Esophagus squamous epithelium (tissue), 5 donors: ENCODE measurements at regions not wholly inside any gene's neighbourhood (a gene's known extent, or its start where the extent isn't known, plus 50 kb on each side); places are given as distances from the start of the nearest gene placed in this dataset.
"Not testable (repeated sequence)": the region's sequence is repeated elsewhere in the genome, so short reads cannot be mapped to it uniquely, and the experiment has no call there.

Source experiments
- DNase-seq: peaks from one replicate; lab custom pipeline; 2025; lab: John Stamatoyannopoulos, UW
- H3K27ac ChIP-seq, 4 donors: fragments of 200-600 bp; sonication (generic); one replicate each; pipeline ENCODE4 v1.5.1; 2016 to 2019; ENCODE audit warnings: mild to moderate bottlenecking in 1 of 4
- H3K27me3 ChIP-seq, 4 donors: fragments of 200-600 bp; sonication (generic); 1 replicate in 3 of 4; 2 replicates in 1 of 4; pipeline versions ENCODE4 v1.5.1 to v1.6.0; 2017 to 2021; ENCODE audit warnings: antibody characterized with exemption in 1 of 4
- H3K36me3 ChIP-seq, 3 donors: fragments of 200-600 bp; sonication (generic); one replicate each; pipeline ENCODE4 v1.5.1; 2016 to 2019
- H3K4me1 ChIP-seq, 3 donors: fragments of 200-600 bp; sonication (generic); one replicate each; pipeline ENCODE4 v1.5.1; 2017 to 2019
- H3K4me3 ChIP-seq, 4 donors: fragments of 200-600 bp; sonication (generic); 1 replicate in 3 of 4; 2 replicates in 1 of 4; pipeline ENCODE4 v1.5.1; 2016 to 2019; ENCODE audit warnings: mild to moderate bottlenecking in 2 of 4, moderate library complexity in 1 of 4
- H3K9me3 ChIP-seq, 3 donors: fragments of 200-600 bp; sonication (generic); one replicate each; pipeline ENCODE4 v1.5.1; 2016 to 2019
- POLR2A ChIP-seq, 4 donors: fragments of 450-650 bp; IDR thresholded peaks; one replicate each; pipeline ENCODE4 v1.6.1; 2017; ENCODE audit warnings: antibody characterized with exemption in 4 of 4, mild to moderate bottlenecking in 4 of 4, moderate library complexity in 3 of 4
- WGBS, 2 donors: methylation state at CpG; one replicate each; pipeline ENCODE4 v1.1.5; 2018; 5-methylcytosine and 5-hydroxymethylcytosine counted together
- intact Hi-C: fragments of 100-400 bp; cut with DNase I; formaldehyde crosslinking; loops from one replicate; pipeline ENCODE4 v1.15.0; 2022
- TF ChIP-seq, protein P1 (sequence below), 6 experiments: fragments of 450-650 bp in 4 of 6; fragments of 200-600 bp in 2 of 6; sonication (generic) in 2 of 6; IDR thresholded peaks; one replicate each; pipeline ENCODE4 v1.5.1; 2016 to 2019; ENCODE audit warnings: antibody characterized with exemption in 6 of 6, mild to moderate bottlenecking in 4 of 6, moderate library complexity in 4 of 6
- donor health status: DM: yes; HTN: yes; CAD: no.

- Histone ChIP-seq H3K36me3 (no peaks in the 10 kb centered on the region), H3K4me1 (no peaks in the 10 kb centered on the region), H3K27me3 (no peaks in the 10 kb centered on the region), H3K9me3 (no peaks in the 10 kb centered on the region), H3K4me3 (no peak overlapping the region), H3K27ac (no peak overlapping the region)
- no peak for DNase-seq
- intact Hi-C loops: no loop called here
- TF ChIP-seq, protein P1, sequence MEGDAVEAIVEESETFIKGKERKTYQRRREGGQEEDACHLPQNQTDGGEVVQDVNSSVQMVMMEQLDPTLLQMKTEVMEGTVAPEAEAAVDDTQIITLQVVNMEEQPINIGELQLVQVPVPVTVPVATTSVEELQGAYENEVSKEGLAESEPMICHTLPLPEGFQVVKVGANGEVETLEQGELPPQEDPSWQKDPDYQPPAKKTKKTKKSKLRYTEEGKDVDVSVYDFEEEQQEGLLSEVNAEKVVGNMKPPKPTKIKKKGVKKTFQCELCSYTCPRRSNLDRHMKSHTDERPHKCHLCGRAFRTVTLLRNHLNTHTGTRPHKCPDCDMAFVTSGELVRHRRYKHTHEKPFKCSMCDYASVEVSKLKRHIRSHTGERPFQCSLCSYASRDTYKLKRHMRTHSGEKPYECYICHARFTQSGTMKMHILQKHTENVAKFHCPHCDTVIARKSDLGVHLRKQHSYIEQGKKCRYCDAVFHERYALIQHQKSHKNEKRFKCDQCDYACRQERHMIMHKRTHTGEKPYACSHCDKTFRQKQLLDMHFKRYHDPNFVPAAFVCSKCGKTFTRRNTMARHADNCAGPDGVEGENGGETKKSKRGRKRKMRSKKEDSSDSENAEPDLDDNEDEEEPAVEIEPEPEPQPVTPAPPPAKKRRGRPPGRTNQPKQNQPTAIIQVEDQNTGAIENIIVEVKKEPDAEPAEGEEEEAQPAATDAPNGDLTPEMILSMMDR (IDR thresholded peaks at IDR 0.05): no peak
- no peak for TF ChIP-seq POLR2A (IDR thresholded peaks at IDR 0.05)
- 71 to 75% methylated on average over 3 of the region's 3 CpGs for WGBS, 2 donors
Observed at GRCh38 chr3:3302964-3303363, 123.5 kb upstream of the CRBN start.

GRCh38 chr3:3301476-3301875 lies 122.0 kb upstream of the CRBN start:
- H3K27me3 ChIP-seq: no peaks in the 10 kb centered on the region
- intact Hi-C loops: no loop called here
- H3K4me3 ChIP-seq: no peak overlapping the region
- 50 to 63% methylated on average over 1 of the region's 1 CpG for WGBS, 2 donors
- no peaks in the 10 kb centered on the region for H3K9me3 ChIP-seq
- TF ChIP-seq POLR2A (IDR thresholded peaks at IDR 0.05): no peak
- TF ChIP-seq, protein P1 (IDR thresholded peaks at IDR 0.05): no peak
- H3K27ac ChIP-seq: no peak overlapping the region
- no peaks in the 10 kb centered on the region for H3K4me1 ChIP-seq
- no peaks in the 10 kb centered on the region for H3K36me3 ChIP-seq
- DNase-seq: no peak

DNA sequence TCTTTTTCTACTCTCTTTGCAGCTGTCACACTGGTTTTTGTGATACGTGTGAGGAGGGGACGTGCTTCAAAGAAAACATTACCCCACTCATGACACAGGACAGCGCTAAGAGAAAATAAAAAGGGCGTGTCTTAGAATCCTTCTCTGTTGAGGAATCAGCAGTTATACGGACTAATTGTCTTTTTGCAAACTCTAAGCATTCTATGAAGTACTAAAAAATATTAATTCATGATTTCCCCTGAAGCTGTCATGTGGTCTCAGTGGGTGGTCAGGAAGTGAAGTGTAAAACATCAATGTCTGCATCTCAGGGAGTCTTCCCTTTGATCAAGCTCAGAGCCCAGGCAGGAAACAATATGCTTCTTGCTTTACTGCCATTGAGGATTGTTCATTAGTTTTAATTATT lies 117.5 kb upstream of the CRBN start:
- Histone ChIP-seq H3K9me3 (no peaks in the 10 kb centered on the region), H3K4me1 (no peaks in the 10 kb centered on the region), H3K27ac (no peak overlapping the region), H3K36me3 (no peaks in the 10 kb centered on the region), H3K4me3 (no peak overlapping the region), H3K27me3 (no peaks in the 10 kb centered on the region)
- TF ChIP-seq, protein P1 (IDR thresholded peaks at IDR 0.05): no peak
- no peak for TF ChIP-seq POLR2A (IDR thresholded peaks at IDR 0.05)
- intact Hi-C loops: no loop called here
- no peak for DNase-seq
- 44 to 48% methylated on average over 5 of the region's 5 CpGs for WGBS, 2 donors

DNA sequence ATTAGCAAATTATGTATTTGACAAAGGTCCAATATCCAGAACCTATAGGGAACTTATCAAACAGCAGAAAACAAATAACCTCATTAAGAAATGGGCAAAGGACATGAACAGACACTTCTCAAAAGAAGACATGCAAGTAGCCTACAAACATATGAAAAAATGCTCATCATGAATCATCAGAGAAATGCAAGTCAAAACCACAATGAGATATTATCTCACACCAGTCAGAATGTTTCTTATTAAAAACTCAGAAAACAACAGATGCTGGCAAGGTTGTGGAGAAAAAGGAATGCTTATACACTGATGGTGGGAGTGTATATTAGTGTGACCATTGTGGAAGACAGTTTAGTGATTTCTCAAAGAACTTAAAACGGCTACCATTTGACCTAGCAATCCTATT lies 116.1 kb upstream of the CRBN start:
- no peak for TF ChIP-seq POLR2A (IDR thresholded peaks at IDR 0.05)
- TF ChIP-seq, protein P1 (IDR thresholded peaks at IDR 0.05): no peak
- no peak overlapping the region for H3K4me3 ChIP-seq
- intact Hi-C loops: no loop called here
- H3K27ac ChIP-seq: no peak overlapping the region
- no peaks in the 10 kb centered on the region for H3K4me1 ChIP-seq
- no peak for DNase-seq
- 65 to 85% methylated on average over 1 of the region's 1 CpG for WGBS, 2 donors
- H3K27me3 ChIP-seq: no peaks in the 10 kb centered on the region
- H3K36me3 ChIP-seq: no peaks in the 10 kb centered on the region
- no peaks in the 10 kb centered on the region for H3K9me3 ChIP-seq

DNA sequence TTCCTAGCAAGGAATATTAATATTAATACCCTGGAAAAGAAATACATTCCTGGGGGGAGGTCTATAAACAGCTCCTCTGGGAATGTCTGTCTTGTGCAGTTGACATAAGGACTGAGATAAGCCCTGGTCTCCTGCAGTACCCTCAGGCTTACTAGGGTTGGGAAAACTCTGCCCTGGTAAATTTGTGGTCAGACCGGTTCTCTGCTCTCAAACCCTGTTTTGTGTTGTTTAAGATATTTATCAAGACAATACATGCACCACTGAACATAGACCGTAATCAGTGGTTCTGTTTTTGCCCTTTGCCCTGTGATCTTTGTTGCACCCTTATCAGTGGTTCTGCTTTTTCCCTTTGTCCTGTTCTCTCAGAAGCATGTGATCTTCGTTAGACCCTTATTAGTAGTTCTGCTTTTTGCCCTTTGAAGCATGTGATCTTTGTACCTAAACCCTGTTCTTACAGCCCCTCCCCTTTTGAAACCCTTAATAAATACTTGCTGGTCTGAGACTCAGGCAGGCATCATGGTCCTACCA lies 112.3 kb upstream of the CRBN start:
- DNase-seq, H3K9me3 ChIP-seq, H3K27me3 ChIP-seq, H3K27ac ChIP-seq, H3K36me3 ChIP-seq, intact Hi-C loops, H3K4me1 ChIP-seq, H3K4me3 ChIP-seq: not testable (repeated sequence)
- 53 to 60% methylated on average over 3 of the region's 3 CpGs for WGBS, 2 donors

GRCh38 chr3:3288255-3288654 lies 108.8 kb upstream of the CRBN start:
- DNase-seq: no peak
- intact Hi-C loops: no loop called here
- Histone ChIP-seq H3K36me3 (no peaks in the 10 kb centered on the region), H3K4me3 (no peak overlapping the region), H3K4me1 (no peaks in the 10 kb centered on the region), H3K9me3 (no peaks in the 10 kb centered on the region), H3K27me3 (no peaks in the 10 kb centered on the region), H3K27ac (no peak overlapping the region)
- TF ChIP-seq, protein P1 (IDR thresholded peaks at IDR 0.05): no peak
- no peak for TF ChIP-seq POLR2A (IDR thresholded peaks at IDR 0.05)
